ACHN (cell line): ENCODE measurements at regions not wholly inside any gene's neighbourhood (a gene's known extent, or its start where the extent isn't known, plus 50 kb on each side); places are given as distances from the start of the nearest gene placed in this dataset.
A peak's percentile ranks its signal among the peaks of the same experiment; 100 is the strongest.
"Not testable (repeated sequence)": the region's sequence is repeated elsewhere in the genome, so short reads cannot be mapped to it uniquely, and the experiment has no call there.

ENCODE experiments used
- DNase-seq: peaks from one replicate; pipeline ENCODE4 v3.0.0-alpha.2; 2015
- in situ Hi-C: cut with HindIII; loops from 2 replicates; pipeline ENCODE4 v1.10.0; 2017; ENCODE audit warnings: low sequenced_read_pairs, low pct_ligation_motif_present, low pct_unique_long_range_greater_than_20kb

- in situ Hi-C loops: no loop called here
- no peak for DNase-seq
Measured at GRCh38 chr1:102365071-102365470, 368.3 kb upstream of the OLFM3 start.

GRCh38 chr1:102336602-102337001 is 339.9 kb upstream of the OLFM3 start:
- DNase-seq: no peak
- in situ Hi-C loops: no loop called here

DNA sequence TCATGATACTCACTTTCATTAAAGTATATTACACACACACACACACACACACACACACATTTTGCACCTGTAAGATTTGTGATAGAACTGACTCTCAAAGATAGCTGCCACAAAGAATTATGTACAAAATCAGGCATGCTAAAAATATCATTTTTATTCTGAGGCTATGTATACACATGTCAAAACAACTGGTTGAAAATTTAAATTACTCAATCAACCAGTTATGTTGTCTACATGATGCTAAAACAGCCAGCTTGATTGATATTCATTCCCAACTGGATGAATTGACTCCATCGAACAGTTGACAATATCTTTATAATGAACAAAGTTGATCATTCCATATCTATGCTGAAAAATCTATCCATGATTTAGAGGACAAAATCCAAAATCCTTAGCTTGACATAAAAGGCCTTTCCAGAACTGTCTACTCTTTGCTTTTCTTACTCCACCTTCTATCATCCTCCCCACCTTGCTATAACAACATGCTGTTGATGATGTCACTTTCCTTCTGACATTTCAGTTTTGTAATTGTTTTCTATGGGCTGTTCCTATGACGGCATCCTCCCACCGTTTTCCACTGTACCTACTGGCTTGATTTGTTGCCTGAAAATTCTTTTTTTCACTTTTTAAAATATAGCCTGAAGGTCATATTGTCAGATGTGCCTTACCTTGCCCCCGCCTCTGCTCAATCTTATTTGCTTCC is 321.5 kb upstream of the OLFM3 start:
- no peak for DNase-seq
- in situ Hi-C loops: no loop called here

DNA sequence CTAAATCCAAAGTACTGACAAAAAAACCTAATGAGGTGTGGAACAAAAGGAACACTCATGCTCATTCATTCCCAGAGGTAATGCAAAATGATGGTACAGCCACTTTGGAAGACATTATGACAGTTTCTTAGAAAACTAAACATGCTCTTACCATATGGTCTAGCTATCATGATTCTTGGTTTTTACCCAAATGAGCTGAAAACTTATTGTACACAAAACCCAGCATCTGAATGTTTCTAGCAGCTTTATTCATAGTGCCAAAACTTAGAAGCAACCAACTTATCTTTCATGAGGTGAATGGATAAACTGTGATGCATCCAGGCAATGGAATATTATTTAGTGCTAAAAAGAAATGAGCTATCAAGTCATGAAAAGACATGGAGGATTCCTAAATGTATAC is 318.4 kb upstream of the OLFM3 start:
- in situ Hi-C loops: no loop called here
- no peak for DNase-seq

DNA sequence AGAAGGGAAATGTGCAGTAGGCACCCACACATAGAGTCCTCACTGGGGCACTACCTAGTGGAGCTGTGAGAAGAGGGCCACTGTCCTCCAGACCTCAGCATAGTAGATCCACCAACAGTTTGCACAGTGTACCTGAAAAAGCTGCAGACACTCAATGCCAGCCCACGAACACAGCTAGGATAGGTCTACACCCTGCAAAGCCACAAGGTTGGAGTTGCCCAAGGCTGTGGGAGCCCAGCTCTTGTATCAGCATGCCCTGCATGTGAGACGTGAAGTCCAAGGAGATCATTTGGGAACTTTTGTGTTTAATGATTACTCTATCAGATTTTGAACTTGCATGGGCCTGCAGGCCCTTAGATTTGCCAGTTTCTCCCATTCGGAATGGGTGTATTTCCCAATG is 299.4 kb upstream of the OLFM3 start:
- no peak for DNase-seq
- in situ Hi-C loops: no loop called here

DNA sequence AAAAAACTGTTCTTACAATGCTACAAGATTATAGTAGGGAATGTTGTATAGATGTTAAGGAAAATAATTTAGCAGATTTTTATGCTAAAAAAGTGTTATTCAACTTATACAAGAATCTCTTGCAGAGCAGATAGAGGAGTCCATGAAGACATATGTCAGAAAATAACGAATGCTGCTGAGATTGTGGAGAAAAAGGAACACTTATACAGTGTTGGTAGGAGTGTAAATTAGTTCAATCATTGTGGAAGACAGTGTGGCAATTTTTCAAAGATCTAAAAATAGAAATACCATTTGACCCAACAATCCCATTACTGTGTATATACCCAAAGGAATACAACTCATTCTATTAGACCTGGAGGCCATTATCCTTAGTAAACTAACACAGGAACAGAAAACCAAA is 286.2 kb upstream of the OLFM3 start:
- DNase-seq: no peak
- in situ Hi-C loops: no loop called here

GRCh38 chr1:102262994-102263393 is 266.3 kb upstream of the OLFM3 start:
- in situ Hi-C loops: no loop called here
- DNase-seq: no peak

GRCh38 chr1:102252731-102253505 is 256.2 kb upstream of the OLFM3 start:
- no peak for DNase-seq
- in situ Hi-C loops: no loop called here

- in situ Hi-C loops: no loop called here
- DNase-seq: no peak
Measured at GRCh38 chr1:102241431-102242338, 245.0 kb upstream of the OLFM3 start.

DNA sequence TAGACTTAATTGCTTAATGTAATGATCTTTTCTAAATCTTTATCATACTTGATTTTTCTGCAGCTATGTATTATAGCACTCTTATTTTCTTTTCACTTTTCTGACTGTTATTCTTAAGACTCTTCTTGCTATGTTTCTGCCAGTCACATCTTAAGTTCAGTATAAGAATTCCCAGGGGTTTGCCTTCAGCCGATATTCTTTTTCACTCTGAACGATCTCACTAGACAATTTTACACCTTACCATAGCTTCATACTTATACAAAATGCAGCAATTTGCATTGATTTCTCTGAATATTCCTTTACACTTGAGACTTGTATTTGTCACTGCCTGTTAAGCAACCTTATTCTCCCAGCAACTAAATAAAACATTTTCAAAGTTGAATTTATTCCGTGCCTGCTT is 242.5 kb upstream of the OLFM3 start:
- in situ Hi-C loops: no loop called here
- no peak for DNase-seq

DNA sequence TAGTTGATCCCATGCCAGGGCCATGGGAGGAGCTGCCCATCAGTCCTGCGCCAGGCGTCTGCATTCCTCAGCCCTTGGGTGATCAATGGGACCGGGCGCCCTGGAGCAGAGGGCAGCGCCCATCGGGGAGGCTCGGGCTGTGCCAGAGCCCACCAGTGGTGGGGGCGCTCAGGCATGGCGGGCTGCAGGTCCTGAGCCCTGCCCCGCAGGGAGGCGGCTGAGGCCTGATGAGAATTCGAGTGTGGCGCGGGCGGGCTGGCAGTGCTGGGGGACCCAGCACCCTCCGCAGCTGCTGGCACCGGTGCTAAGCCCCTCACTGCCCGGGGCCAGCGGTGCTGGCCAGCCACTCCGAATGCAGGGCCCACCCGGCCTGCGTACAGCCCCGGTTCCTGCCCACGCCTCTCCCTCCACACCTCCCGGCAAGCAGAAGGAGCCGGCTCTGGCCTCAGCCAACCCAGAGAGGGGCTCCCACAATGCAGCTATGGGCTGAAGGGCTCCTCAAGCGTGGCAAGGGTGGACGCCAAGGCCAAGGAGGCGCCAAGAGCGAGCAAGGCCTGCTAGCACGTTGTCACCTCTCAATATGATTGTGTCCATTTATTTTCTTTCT is 238.1 kb upstream of the OLFM3 start:
- DNase-seq: no peak
- in situ Hi-C loops: no loop called here

- DNase-seq: no peak
- in situ Hi-C loops: no loop called here
Measured at GRCh38 chr1:102219463-102219862, 222.7 kb upstream of the OLFM3 start.

GRCh38 chr1:102210891-102211290 is 214.2 kb upstream of the OLFM3 start:
- DNase-seq, in situ Hi-C loops: not testable (repeated sequence)

DNA sequence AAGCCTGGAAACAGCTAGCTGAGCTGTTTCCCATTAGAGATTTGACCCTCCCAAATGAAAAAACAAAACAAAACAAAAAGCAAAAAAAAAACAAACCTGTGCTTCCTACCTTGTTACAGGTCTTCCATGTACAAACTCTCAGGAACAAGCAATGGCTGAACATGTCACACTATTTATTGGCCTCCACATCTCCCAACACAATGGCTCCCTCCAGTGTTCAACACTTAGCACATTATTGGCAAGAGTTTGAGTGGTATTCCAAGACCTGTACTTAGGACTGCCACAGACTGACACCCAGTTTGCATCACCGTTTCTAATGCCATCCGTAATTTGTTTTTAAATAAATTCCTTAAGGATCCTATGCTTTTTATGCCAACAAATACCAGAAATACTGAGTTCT is 195.0 kb upstream of the OLFM3 start:
- DNase-seq: peak; percentile 57
- in situ Hi-C loops: no loop called here

DNA sequence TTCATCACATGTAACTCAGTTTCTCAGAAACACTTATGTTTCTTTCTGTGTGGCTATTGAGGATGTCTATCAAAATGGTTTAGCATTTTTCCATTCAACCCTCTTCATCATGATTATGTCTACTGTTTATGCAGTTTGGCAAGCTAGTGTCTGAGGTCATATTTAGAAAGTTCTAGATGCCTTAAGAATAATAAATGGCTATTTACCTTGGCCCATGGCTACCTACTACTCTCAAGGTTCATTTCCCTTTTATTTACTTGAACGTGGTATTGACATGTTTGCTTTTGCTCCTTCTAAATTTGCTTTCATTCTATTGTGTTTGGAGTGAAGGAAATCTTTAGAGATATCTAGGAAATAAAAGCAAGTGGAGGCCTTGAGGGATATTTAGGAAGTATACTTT is 193.7 kb upstream of the OLFM3 start:
- in situ Hi-C loops: no loop called here
- DNase-seq: no peak

GRCh38 chr1:102186536-102186935 is 189.8 kb upstream of the OLFM3 start:
- in situ Hi-C loops: no loop called here
- no peak for DNase-seq

- DNase-seq: no peak
- in situ Hi-C loops: no loop called here
Measured at GRCh38 chr1:102185260-102185659, 188.5 kb upstream of the OLFM3 start.

DNA sequence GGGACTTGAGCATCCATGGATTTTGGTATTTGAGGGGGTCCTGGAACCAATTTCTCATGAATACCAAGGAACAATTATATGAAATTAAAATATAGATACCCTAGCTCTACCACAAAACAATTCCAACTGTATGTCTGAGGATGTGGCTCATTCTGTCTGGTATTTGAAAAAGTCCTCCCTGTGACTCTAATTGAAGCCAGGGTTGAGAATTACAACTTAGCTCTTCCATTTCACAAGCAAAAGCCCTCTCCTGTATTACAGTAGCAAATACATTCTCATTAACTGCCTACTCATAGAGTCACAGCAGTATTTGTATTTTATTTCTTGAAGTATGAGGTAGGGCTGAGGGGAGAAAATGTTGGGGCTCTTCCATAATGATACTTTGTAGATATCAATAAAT is 187.8 kb upstream of the OLFM3 start:
- no peak for DNase-seq
- in situ Hi-C loops: no loop called here

GRCh38 chr1:102183711-102184110 is 187.0 kb upstream of the OLFM3 start:
- in situ Hi-C loops: no loop called here

More at GRCh38 chr1:102183711-102184110, 187.0 kb upstream of the OLFM3 start:
- no peak for DNase-seq
